Lung (tissue), 11 donors: ENCODE measurements at regions not wholly inside any gene's neighbourhood (a gene's known extent, or its start where the extent isn't known, plus 50 kb on each side); places are given as distances from the start of the nearest gene placed in this dataset.

Experiments
- ATAC-seq: fragments of 200-7000 bp; cut with Tn5 transposase; one replicate; pipeline ENCODE4 v1.9.1; 2020; ENCODE audit warnings: moderate number of reproducible peaks; ENCODE audit not compliant: insufficient read depth, low FRiP score
- DNase-seq, 3 donors: peaks; one replicate each; pipeline ENCODE4 v3.0.0-alpha.2; 2013 to 2017
- H3K27ac ChIP-seq, 2 donors: one replicate each; pipeline ENCODE4 v1.5.1; 2013; ENCODE audit warnings: mild to moderate bottlenecking in 2 of 2, moderate library complexity in 2 of 2, control low read depth in 1 of 2, inconsistent platforms in 1 of 2, low read depth in 1 of 2, low read length in 1 of 2
- H3K27me3 ChIP-seq, 3 donors: one replicate each; pipeline ENCODE4 v1.5.1; 2013; ENCODE audit warnings: low read length in 2 of 3; ENCODE audit not compliant: control insufficient read depth in 3 of 3, insufficient read depth in 3 of 3
- H3K36me3 ChIP-seq, 4 donors: one replicate each; pipeline ENCODE4 v1.5.1; 2013; ENCODE audit warnings: low read length in 4 of 4, mild to moderate bottlenecking in 1 of 4, moderate library complexity in 1 of 4; ENCODE audit not compliant: control insufficient read depth in 4 of 4, insufficient read depth in 4 of 4
- H3K4me1 ChIP-seq, 5 donors: one replicate each; pipeline ENCODE4 v1.5.1; 2013; ENCODE audit warnings: low read length in 5 of 5, mild to moderate bottlenecking in 2 of 5, moderate library complexity in 1 of 5; ENCODE audit not compliant: control insufficient read depth in 5 of 5, insufficient read depth in 5 of 5
- H3K4me3 ChIP-seq: one replicate; pipeline ENCODE4 v1.5.1; 2013; ENCODE audit warnings: mild to moderate bottlenecking, control low read depth, moderate library complexity
- H3K9ac ChIP-seq, 2 donors: one replicate each; pipeline ENCODE4 v1.5.1; 2013; ENCODE audit warnings: low read length in 2 of 2, control low read depth in 1 of 2; ENCODE audit not compliant: insufficient read depth in 1 of 2
- H3K9me3 ChIP-seq, 4 donors: one replicate each; pipeline ENCODE4 v1.5.1; 2013; ENCODE audit warnings: low read length in 3 of 4, mild to moderate bottlenecking in 1 of 4, moderate library complexity in 1 of 4; ENCODE audit not compliant: control insufficient read depth in 4 of 4, insufficient read depth in 3 of 4
- WGBS, 2 donors: extraction: QIAGEN DNeasy Blood & Tissue Kit; methylation state at CpG; one replicate each; pipeline ENCODE4 v1.1.7; 2013; 5-methylcytosine and 5-hydroxymethylcytosine counted together
- TF ChIP-seq, protein P1 (sequence below): IDR thresholded peaks from 2 replicates; pipeline ENCODE4 v1.5.1; 2012; ENCODE audit warnings: mild to moderate bottlenecking; ENCODE audit errors: control extremely low read depth, extremely low read depth
- donor health status: control.
- donor health status: control.
- donor health status: Bipolar disorder and iron deficiency.
- donor health status: healthy.
- donor health status: DM: yes; HTN: yes; CAD: no.

DNA sequence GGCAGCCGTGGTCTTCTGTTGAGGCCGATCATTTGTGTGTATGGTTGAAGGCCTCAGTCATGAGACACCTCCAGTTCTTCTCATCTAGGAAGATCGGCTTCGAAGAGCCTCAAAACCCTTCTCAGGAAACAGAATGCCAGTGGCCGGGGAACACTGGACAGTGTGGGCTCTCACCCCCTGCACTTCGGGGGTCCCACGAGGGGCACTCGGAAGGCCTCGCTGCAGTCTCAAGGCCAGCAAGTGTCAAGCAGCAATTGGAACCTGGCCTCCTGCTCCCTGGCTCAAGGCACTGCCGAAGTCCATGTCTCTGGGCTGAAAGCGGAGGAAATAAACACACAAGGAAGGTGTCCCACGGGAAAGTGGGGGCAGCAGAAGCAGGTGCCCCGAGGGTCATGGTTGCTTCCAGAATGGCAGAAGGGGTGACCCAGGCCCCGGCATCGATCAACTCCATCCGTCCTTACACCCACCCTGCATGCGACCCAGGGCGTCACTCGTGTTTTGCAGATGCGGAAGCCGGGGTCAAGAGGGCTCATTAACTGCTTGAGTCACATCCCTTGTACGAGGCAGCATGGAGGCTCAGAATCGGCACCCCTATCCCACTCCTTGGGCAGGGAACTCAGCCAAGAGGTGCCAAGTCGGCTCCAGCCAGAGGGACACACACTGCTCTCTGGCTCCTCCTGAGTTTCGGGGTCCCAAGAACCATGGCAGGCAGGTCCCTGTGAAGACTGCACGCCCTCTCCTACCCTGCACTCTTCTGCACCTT, 231.3 kb upstream of the SHH start:
- Histone ChIP-seq H3K4me3 (no peak overlapping the region), H3K27me3 (no peaks in the 10 kb centered on the region)
- no peak for DNase-seq

DNA sequence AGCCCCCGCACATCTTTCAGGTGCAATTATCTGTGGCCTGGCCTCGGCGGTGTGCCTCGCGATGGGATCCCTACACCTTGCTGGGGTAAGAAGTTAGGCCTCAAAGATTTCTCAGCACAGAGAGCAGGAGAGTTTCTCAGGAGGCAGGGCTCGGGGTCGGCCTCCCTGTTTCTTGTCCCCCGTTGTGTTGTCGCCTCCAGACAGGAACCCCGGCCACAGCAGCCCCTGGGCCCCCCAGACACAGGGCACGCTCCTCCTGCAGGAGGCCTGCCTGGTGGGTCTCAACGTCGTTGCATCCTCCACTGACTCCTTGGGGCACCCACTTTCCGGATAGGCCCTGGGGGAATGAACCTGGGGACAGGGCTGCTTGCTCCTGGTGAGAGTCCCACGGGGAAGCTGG, 229.1 kb upstream of the SHH start:
- 82 to 85% methylated on average over 15 of the region's 15 CpGs for WGBS, 2 donors
- DNase-seq (no peak), ATAC-seq (no peak)
- H3K4me1 ChIP-seq: no peaks in the 10 kb centered on the region
- H3K27me3 ChIP-seq: no peaks in the 10 kb centered on the region
- H3K4me3 ChIP-seq: no peak overlapping the region
- TF ChIP-seq, protein P1, sequence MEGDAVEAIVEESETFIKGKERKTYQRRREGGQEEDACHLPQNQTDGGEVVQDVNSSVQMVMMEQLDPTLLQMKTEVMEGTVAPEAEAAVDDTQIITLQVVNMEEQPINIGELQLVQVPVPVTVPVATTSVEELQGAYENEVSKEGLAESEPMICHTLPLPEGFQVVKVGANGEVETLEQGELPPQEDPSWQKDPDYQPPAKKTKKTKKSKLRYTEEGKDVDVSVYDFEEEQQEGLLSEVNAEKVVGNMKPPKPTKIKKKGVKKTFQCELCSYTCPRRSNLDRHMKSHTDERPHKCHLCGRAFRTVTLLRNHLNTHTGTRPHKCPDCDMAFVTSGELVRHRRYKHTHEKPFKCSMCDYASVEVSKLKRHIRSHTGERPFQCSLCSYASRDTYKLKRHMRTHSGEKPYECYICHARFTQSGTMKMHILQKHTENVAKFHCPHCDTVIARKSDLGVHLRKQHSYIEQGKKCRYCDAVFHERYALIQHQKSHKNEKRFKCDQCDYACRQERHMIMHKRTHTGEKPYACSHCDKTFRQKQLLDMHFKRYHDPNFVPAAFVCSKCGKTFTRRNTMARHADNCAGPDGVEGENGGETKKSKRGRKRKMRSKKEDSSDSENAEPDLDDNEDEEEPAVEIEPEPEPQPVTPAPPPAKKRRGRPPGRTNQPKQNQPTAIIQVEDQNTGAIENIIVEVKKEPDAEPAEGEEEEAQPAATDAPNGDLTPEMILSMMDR: no peak
- no peaks in the 10 kb centered on the region for H3K36me3 ChIP-seq
- peaks cover 0 to 4% (median 0%) of the 10 kb centered on the region in 4 donors for H3K9me3 ChIP-seq
- no peak overlapping the region for H3K27ac ChIP-seq
- H3K9ac ChIP-seq: no peak overlapping the region

More for the DNA sequence above, 231.3 kb upstream of the SHH start:
- Histone ChIP-seq H3K36me3 (no peaks in the 10 kb centered on the region), H3K9me3 (peaks cover 0 to 7% (median 2%) of the 10 kb centered on the region in 4 donors), H3K4me1 (no peaks in the 10 kb centered on the region), H3K9ac (no peak overlapping the region), H3K27ac (no peak overlapping the region)
- TF ChIP-seq, protein P1: no peak
- 78 to 84% methylated on average over 26 of the region's 26 CpGs for WGBS, 2 donors
- ATAC-seq: no peak

DNA sequence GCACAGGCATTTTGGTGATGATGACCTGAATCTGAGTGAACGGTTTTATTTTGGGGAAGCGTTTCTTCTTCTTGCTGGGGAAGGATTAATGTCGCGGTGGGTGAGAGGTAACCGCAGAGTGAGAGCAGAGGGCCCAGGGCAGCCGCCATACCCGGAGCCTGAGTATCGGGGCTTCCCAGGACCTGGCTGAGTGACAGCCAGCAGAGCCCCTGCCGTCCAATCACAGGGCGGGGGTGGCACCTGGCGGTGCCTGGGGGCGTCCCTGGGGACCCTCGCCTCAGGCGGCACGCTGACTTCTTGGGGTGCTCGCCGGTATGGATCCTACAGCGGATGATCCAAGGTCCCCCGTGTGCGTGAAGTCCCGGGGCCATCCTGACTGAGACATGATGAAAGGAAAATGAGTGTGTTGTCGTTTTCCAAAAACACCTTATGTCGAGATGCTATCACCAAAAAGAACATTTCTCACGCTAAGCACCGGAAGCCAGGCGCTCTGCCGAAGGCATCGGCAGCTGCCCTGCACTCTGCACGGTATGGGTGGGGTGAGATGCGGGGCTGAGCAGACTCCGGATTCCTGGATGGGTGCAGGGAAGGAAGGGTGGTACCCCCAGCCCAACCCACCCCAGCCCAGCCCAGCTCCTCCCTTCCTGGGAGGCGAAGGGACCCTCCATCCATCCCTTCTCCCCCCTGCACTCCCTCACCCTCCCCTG, 227.9 kb upstream of the SHH start:
- DNase-seq: no peak
- no peaks in the 10 kb centered on the region for H3K36me3 ChIP-seq
- no peak for ATAC-seq

More for the DNA sequence above, 227.9 kb upstream of the SHH start:
- TF ChIP-seq, protein P1: no peak
- Histone ChIP-seq H3K4me3 (no peak overlapping the region), H3K27ac (no peak overlapping the region), H3K27me3 (no peaks in the 10 kb centered on the region), H3K9me3 (no peaks in the 10 kb centered on the region), H3K9ac (no peak overlapping the region), H3K4me1 (no peaks in the 10 kb centered on the region)
- 82 to 88% methylated on average over 32 of the region's 32 CpGs for WGBS, 2 donors
